Peyer's patch (tissue), 4 donors: ENCODE measurements at regions not wholly inside any gene's neighbourhood (a gene's known extent, or its start where the extent isn't known, plus 50 kb on each side); places are given as distances from the start of the nearest gene placed in this dataset.

ENCODE experiments used
- DNase-seq, 3 donors: peaks; one replicate each; pipeline ENCODE4 v3.0.0-alpha.2; 2017 to 2019
- H3K27ac ChIP-seq, 4 donors: fragments of 200-600 bp; sonication (generic); one replicate each; pipeline ENCODE4 v1.5.1; 2016 to 2019
- H3K27me3 ChIP-seq, 2 donors: fragments of 200-600 bp; sonication (generic); one replicate each; pipeline ENCODE4 v1.5.1; 2019
- H3K36me3 ChIP-seq, 3 donors: fragments of 200-600 bp; sonication (generic); one replicate each; pipeline ENCODE4 v1.5.1; 2016 to 2019
- H3K4me1 ChIP-seq, 4 donors: fragments of 200-600 bp; sonication (generic); one replicate each; pipeline ENCODE4 v1.5.1; 2016 to 2019
- H3K4me3 ChIP-seq, 4 donors: fragments of 200-600 bp; sonication (generic); 1 replicate in 3 of 4; 2 replicates in 1 of 4; pipeline ENCODE4 v1.5.1; 2016 to 2019; ENCODE audit warnings: mild to moderate bottlenecking in 1 of 4
- H3K9me3 ChIP-seq, 4 donors: fragments of 200-600 bp; sonication (generic); one replicate each; pipeline ENCODE4 v1.5.1; 2016 to 2019; ENCODE audit warnings: mild to moderate bottlenecking in 1 of 4
- POLR2A ChIP-seq, 2 donors: fragments of 450-650 bp; IDR thresholded peaks; one replicate each; pipeline ENCODE4 v1.5.1; 2017; ENCODE audit warnings: antibody characterized with exemption in 2 of 2, mild to moderate bottlenecking in 2 of 2, moderate library complexity in 2 of 2
- TF ChIP-seq, protein P1 (sequence below), 6 experiments: fragments of 450-650 bp in 4 of 6; fragments of 200-600 bp in 2 of 6; sonication (generic) in 1 of 6; IDR thresholded peaks; one replicate each; pipeline ENCODE4 v1.5.1; 2017 to 2019; ENCODE audit warnings: antibody characterized with exemption in 6 of 6, mild to moderate bottlenecking in 3 of 6, moderate library complexity in 1 of 6

DNA sequence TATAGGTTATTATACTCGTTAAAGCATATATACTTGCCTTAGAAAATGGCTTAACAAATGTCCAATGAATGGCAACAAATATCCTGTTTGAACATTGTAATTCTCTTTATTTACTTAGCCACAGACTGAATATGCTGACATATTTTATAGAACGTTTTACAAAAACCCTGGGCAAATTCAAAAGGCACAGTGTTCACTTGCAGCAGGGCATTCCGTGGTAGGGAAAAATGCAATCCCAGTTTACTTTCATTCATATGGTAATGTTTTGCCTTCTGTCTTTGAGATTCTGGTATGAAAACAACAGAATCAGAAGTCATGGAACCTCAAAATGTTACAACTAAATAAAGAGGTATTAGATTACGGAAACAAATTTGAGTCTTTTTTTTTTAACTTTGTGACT is 56.2 kb upstream of the MYCBP2 start:
- H3K4me1 ChIP-seq = no peaks in the 10 kb centered on the region
- TF ChIP-seq POLR2A (IDR thresholded peaks at IDR 0.05) = no peak
- TF ChIP-seq, protein P1, sequence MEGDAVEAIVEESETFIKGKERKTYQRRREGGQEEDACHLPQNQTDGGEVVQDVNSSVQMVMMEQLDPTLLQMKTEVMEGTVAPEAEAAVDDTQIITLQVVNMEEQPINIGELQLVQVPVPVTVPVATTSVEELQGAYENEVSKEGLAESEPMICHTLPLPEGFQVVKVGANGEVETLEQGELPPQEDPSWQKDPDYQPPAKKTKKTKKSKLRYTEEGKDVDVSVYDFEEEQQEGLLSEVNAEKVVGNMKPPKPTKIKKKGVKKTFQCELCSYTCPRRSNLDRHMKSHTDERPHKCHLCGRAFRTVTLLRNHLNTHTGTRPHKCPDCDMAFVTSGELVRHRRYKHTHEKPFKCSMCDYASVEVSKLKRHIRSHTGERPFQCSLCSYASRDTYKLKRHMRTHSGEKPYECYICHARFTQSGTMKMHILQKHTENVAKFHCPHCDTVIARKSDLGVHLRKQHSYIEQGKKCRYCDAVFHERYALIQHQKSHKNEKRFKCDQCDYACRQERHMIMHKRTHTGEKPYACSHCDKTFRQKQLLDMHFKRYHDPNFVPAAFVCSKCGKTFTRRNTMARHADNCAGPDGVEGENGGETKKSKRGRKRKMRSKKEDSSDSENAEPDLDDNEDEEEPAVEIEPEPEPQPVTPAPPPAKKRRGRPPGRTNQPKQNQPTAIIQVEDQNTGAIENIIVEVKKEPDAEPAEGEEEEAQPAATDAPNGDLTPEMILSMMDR (IDR thresholded peaks at IDR 0.05) = no peak
- no peaks in the 10 kb centered on the region for H3K9me3 ChIP-seq
- H3K27ac ChIP-seq = no peak overlapping the region
- no peaks in the 10 kb centered on the region for H3K36me3 ChIP-seq
- DNase-seq = no peak
- no peaks in the 10 kb centered on the region for H3K27me3 ChIP-seq
- H3K4me3 ChIP-seq = no peak overlapping the region

DNA sequence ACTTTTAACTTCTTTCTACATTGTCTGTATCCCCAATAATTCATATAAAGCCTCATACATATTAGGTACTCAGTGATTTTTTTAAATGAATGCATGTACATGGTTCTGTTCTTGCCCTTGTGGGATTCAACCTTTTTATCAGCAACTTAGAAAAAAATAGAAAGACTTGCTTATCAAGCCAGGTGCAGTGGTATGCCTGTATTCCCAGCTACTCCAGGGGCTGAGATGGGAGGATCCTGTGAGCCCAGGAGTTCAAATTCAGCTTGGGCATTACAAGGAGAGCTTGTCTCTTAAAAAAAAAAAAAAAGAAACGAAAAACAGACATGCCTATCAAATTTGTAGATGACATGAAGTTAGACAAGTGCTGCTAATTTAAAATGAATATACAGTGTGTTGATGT is 54.2 kb upstream of the MYCBP2 start:
- TF ChIP-seq POLR2A (IDR thresholded peaks at IDR 0.05) = no peak
- TF ChIP-seq, protein P1 (IDR thresholded peaks at IDR 0.05) = no peak
- Histone ChIP-seq H3K36me3 (no peaks in the 10 kb centered on the region), H3K27ac (no peak overlapping the region), H3K9me3 (no peaks in the 10 kb centered on the region), H3K27me3 (no peaks in the 10 kb centered on the region), H3K4me3 (no peak overlapping the region), H3K4me1 (no peaks in the 10 kb centered on the region)
- DNase-seq = no peak

DNA sequence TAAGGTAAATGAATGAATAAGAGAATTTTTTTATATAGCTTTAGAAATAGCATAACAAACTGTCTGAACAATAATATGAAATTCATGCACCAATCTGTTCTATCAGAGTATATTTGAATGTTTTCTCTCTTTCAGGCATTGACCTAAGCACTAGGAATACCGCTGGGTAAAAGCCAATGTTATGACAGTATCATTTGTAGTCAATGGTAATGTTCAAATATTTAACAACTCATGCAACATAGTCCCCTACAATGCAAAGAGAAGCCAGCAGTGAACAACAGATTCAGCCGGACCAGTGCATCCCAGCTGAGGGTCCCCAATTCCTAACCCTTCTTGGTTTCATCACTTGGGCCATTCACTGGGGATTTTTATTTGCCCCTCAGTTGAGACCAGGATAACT is 52.6 kb upstream of the MYCBP2 start:
- H3K4me1 ChIP-seq = no peaks in the 10 kb centered on the region
- no peaks in the 10 kb centered on the region for H3K9me3 ChIP-seq

DNA sequence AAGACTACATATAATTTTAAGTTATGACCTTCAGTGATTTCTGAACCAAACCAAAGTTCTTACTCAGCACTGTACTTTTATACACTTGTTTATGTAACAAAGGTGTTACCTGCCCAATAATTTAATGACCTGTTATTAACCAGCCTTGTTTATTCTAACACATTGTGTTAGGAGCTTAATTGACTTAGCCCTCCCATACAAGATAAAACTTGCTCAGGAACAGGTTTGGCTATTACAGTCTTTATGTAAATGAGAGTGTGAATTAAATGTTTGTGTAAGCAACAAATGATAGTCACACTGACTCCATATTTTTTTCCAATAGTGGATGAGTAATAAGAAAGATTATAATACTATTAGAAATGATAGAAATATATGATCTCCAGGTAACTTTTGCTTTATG is 51.8 kb upstream of the MYCBP2 start:
- DNase-seq = no peak
- H3K4me3 ChIP-seq = no peak overlapping the region
- H3K36me3 ChIP-seq = no peaks in the 10 kb centered on the region
- H3K9me3 ChIP-seq = no peaks in the 10 kb centered on the region
- TF ChIP-seq, protein P1 (IDR thresholded peaks at IDR 0.05) = no peak
- no peak for TF ChIP-seq POLR2A (IDR thresholded peaks at IDR 0.05)
- H3K27me3 ChIP-seq = no peaks in the 10 kb centered on the region
- no peaks in the 10 kb centered on the region for H3K4me1 ChIP-seq
- H3K27ac ChIP-seq = no peak overlapping the region

More for the DNA sequence above, 52.6 kb upstream of the MYCBP2 start:
- H3K4me3 ChIP-seq = no peak overlapping the region
- no peak for DNase-seq
- TF ChIP-seq POLR2A (IDR thresholded peaks at IDR 0.05) = no peak
- TF ChIP-seq, protein P1 (IDR thresholded peaks at IDR 0.05) = no peak
- H3K27ac ChIP-seq = no peak overlapping the region
- H3K36me3 ChIP-seq = no peaks in the 10 kb centered on the region
- no peaks in the 10 kb centered on the region for H3K27me3 ChIP-seq

DNA sequence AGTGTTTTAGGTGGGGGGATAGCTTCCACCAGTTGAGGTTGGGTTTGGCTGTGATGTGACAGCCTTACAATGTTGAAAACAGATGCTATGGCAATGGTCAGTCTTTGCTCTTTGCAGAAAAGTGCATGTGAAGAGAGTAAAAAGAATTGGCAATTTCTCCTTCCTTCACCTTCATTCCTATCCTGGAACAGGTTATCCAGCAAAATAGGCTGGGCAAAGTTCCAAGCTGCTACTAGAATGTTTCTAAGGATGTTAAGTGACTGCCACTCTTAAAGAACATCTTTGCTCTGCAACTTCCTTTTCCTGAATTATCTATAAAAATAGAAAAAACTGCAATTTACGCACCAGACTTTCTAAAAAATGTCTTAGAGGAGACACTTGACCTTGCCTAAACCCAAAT is 50.1 kb upstream of the MYCBP2 start:
- Histone ChIP-seq H3K4me1 (no peaks in the 10 kb centered on the region), H3K27ac (no peak overlapping the region), H3K9me3 (no peaks in the 10 kb centered on the region), H3K36me3 (no peaks in the 10 kb centered on the region), H3K27me3 (no peaks in the 10 kb centered on the region), H3K4me3 (no peak overlapping the region)
- DNase-seq = no peak
- TF ChIP-seq, protein P1 (IDR thresholded peaks at IDR 0.05) = no peak
- no peak for TF ChIP-seq POLR2A (IDR thresholded peaks at IDR 0.05)
